ENCODE measurements at regions not wholly inside any gene's neighbourhood (a gene's known extent, or its start where the extent isn't known, plus 50 kb on each side); places are given as distances from the start of the nearest gene placed in this dataset.

DNA sequence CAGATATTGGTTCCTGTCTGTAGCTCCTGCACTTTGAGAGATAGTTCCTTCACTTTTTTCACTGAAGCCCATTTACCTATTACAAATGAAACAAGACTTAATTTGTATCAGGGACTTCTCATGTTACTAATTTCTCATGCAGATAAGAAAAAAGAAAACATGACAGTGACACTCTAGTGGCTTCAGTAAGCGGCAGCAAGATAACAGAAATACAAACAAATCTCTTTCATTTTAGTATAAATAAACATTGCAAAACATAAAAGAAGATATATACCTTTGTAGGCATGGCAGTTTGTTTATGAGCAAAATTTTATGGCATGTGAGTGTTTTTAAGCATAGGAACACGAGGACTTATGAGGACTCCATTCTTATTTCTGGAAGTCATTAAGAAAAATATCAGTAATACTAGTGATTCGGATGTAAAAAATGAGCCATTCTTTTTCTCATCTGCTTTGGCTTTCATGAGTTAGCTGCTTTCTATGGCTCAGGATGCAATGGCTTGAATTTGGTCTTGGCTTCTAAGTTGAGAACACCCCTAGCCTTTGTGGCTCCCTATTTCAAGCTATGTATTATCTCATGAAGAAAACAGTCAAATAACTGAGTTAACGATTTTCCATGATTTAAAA lies 310.1 kb upstream of the RGS6 start:
- H3K36me3 ChIP-seq (ENCODE audit: control insufficient read depth, insufficient read depth, low read length) = peaks cover 18% of the 10 kb centered on the region
- H3K36me3 Mint-ChIP-seq = peaks cover 21% of the 10 kb centered on the region

DNA sequence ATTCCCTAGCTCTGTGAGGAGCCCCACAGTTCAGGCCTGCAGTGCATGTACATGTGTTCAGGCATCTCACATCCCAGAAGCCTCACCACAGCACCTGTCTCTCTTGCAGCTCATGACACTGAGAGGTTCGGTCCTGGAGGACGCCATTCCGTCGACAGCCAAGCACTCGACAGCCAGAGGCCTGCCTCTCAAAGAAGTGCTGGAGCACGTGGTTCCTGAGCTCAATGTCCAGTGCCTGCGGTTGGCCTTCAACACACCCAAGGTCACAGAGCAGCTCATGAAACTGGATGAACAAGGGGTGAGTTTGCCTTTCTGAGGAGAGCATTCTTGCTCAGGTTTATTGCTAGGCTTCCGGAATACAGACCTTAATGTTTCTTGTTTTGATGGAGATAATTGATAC lies 308.3 kb upstream of the RGS6 start:
- H3K27me3 Mint-ChIP-seq (ENCODE audit: low read depth in 2 of 2) = no peaks in the 10 kb centered on the region
- intact Hi-C loops (cut with micrococcal nuclease) = no loop called here
- ATAC-seq (no peak), DNase-seq (no peak)
- H3K27ac Mint-ChIP-seq = no peak overlapping the region
- TF ChIP-seq, protein P1, sequence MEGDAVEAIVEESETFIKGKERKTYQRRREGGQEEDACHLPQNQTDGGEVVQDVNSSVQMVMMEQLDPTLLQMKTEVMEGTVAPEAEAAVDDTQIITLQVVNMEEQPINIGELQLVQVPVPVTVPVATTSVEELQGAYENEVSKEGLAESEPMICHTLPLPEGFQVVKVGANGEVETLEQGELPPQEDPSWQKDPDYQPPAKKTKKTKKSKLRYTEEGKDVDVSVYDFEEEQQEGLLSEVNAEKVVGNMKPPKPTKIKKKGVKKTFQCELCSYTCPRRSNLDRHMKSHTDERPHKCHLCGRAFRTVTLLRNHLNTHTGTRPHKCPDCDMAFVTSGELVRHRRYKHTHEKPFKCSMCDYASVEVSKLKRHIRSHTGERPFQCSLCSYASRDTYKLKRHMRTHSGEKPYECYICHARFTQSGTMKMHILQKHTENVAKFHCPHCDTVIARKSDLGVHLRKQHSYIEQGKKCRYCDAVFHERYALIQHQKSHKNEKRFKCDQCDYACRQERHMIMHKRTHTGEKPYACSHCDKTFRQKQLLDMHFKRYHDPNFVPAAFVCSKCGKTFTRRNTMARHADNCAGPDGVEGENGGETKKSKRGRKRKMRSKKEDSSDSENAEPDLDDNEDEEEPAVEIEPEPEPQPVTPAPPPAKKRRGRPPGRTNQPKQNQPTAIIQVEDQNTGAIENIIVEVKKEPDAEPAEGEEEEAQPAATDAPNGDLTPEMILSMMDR (IDR thresholded peaks at IDR 0.05) = no peak
- H3K4me3 Mint-ChIP-seq = no peak overlapping the region
- H3K9me3 Mint-ChIP-seq = no peaks in the 10 kb centered on the region
- Histone ChIP-seq H3K4me3 (ENCODE audit: low read length) (no peak overlapping the region), H3K36me3 (ENCODE audit: control insufficient read depth, insufficient read depth, low read length) (peaks cover 19% of the 10 kb centered on the region), H3K4me1 (ENCODE audit: control insufficient read depth, insufficient read depth, low read length) (no peaks in the 10 kb centered on the region), H3K27me3 (ENCODE audit: control insufficient read depth, insufficient read depth, low read length) (no peaks in the 10 kb centered on the region), H3K9me3 (ENCODE audit: control insufficient read depth, insufficient read depth, low read length) (no peaks in the 10 kb centered on the region), H3K27ac (ENCODE audit: low read length) (no peak overlapping the region)
- 94% methylated on average over 8 of the region's 8 CpGs for WGBS (ENCODE audit: insufficient coverage)
- H3K4me1 Mint-ChIP-seq = no peaks in the 10 kb centered on the region
- H3K36me3 Mint-ChIP-seq = peaks cover 21% of the 10 kb centered on the region

More for the DNA sequence above, 310.1 kb upstream of the RGS6 start:
- H3K4me3 ChIP-seq (ENCODE audit: low read length) = no peak overlapping the region
- Mint-ChIP-seq H3K4me3 (no peak overlapping the region), H3K27me3 (ENCODE audit: low read depth in 2 of 2) (no peaks in the 10 kb centered on the region), H3K4me1 (peaks cover 0 to 2% of the 10 kb centered on the region in 2 donors), H3K9me3 (no peaks in the 10 kb centered on the region), H3K27ac (no peak overlapping the region)
- WGBS (ENCODE audit: insufficient coverage) = 100% methylated on average over 2 of the region's 4 CpGs
- H3K9me3 ChIP-seq (ENCODE audit: control insufficient read depth, insufficient read depth, low read length) = no peaks in the 10 kb centered on the region
- TF ChIP-seq, protein P1 (IDR thresholded peaks at IDR 0.05) = no peak
- DNase-seq (no peak), ATAC-seq (no peak)
- H3K27me3 ChIP-seq (ENCODE audit: control insufficient read depth, insufficient read depth, low read length) = no peaks in the 10 kb centered on the region
- intact Hi-C loops (cut with micrococcal nuclease) = no loop called here
- H3K4me1 ChIP-seq (ENCODE audit: control insufficient read depth, insufficient read depth, low read length) = no peaks in the 10 kb centered on the region
- H3K27ac ChIP-seq (ENCODE audit: low read length) = no peak overlapping the region

GRCh38 chr14:71625175-71625574 lies 307.1 kb upstream of the RGS6 start:
- WGBS (ENCODE audit: insufficient coverage) = 94% methylated on average over 6 of the region's 6 CpGs
- Mint-ChIP-seq H3K27me3 (ENCODE audit: low read depth in 2 of 2) (no peaks in the 10 kb centered on the region), H3K4me1 (no peaks in the 10 kb centered on the region), H3K4me3 (no peak overlapping the region), H3K27ac (no peak overlapping the region), H3K9me3 (no peaks in the 10 kb centered on the region), H3K36me3 (peaks cover 21% of the 10 kb centered on the region)
- no peak overlapping the region for H3K4me3 ChIP-seq (ENCODE audit: low read length)
- no peaks in the 10 kb centered on the region for H3K9me3 ChIP-seq (ENCODE audit: control insufficient read depth, insufficient read depth, low read length)
- H3K4me1 ChIP-seq (ENCODE audit: control insufficient read depth, insufficient read depth, low read length) = no peaks in the 10 kb centered on the region
- ATAC-seq (no peak), DNase-seq (no peak)
- peaks cover 15% of the 10 kb centered on the region for H3K36me3 ChIP-seq (ENCODE audit: control insufficient read depth, insufficient read depth, low read length)
- TF ChIP-seq, protein P1 (IDR thresholded peaks at IDR 0.05) = no peak
- H3K27me3 ChIP-seq (ENCODE audit: control insufficient read depth, insufficient read depth, low read length) = no peaks in the 10 kb centered on the region
- intact Hi-C loops (cut with micrococcal nuclease) = no loop called here
- no peak overlapping the region for H3K27ac ChIP-seq (ENCODE audit: low read length)
